Memory B cell (primary cell): ENCODE measurements at regions not wholly inside any gene's neighbourhood (a gene's known extent, or its start where the extent isn't known, plus 50 kb on each side); places are given as distances from the start of the nearest gene placed in this dataset.

Experiments used
- ATAC-seq: fragments of 150-1000 bp; cut with Tn5 transposase; 2 replicates; pipeline ENCODE4 v1.10.0; 2021; ENCODE audit warnings: low read depth, mild to moderate bottlenecking, moderate library complexity
- DNase-seq, 2 donors: peaks; one replicate each; pipeline ENCODE4 v3.0.0; 2022; ENCODE audit warnings: low spot score in 2 of 2
- H3K27ac Mint-ChIP-seq: one replicate; pipeline ENCODE4 v1.8.0; 2022; ENCODE audit warnings: mild to moderate bottlenecking, moderate library complexity, mixed read lengths
- H3K27me3 Mint-ChIP-seq: one replicate; pipeline ENCODE4 v1.8.0; 2022; ENCODE audit warnings: mixed read lengths
- H3K36me3 Mint-ChIP-seq: one replicate; pipeline ENCODE4 v1.8.0; 2022; ENCODE audit warnings: mild to moderate bottlenecking, mixed read lengths
- H3K4me1 Mint-ChIP-seq: one replicate; pipeline ENCODE4 v1.8.0; 2022; ENCODE audit warnings: mixed read lengths
- H3K4me3 Mint-ChIP-seq: one replicate; pipeline ENCODE4 v1.8.0; 2022; ENCODE audit warnings: mild to moderate bottlenecking, moderate library complexity, mixed read lengths
- H3K9me3 Mint-ChIP-seq: one replicate; pipeline ENCODE4 v1.8.0; 2022; ENCODE audit warnings: mixed read lengths

- Mint-ChIP-seq H3K27me3 (peaks cover 30% of the 10 kb centered on the region), H3K36me3 (no peaks in the 10 kb centered on the region), H3K9me3 (no peaks in the 10 kb centered on the region), H3K4me1 (no peaks in the 10 kb centered on the region), H3K27ac (no peak overlapping the region), H3K4me3 (no peak overlapping the region)
- no peak for DNase-seq
- ATAC-seq, result no peak
Observed at GRCh38 chr20:57902473-57902872, 192.7 kb upstream of the PMEPA1 start.

- H3K9me3 Mint-ChIP-seq, result no peaks in the 10 kb centered on the region
- no peak overlapping the region for H3K27ac Mint-ChIP-seq
- DNase-seq, result no peak
- peaks cover 30% of the 10 kb centered on the region for H3K27me3 Mint-ChIP-seq
- no peak for ATAC-seq
- no peak overlapping the region for H3K4me3 Mint-ChIP-seq
- H3K36me3 Mint-ChIP-seq, result no peaks in the 10 kb centered on the region
- H3K4me1 Mint-ChIP-seq, result no peaks in the 10 kb centered on the region
Observed at GRCh38 chr20:57901526-57901925, 191.7 kb upstream of the PMEPA1 start.

GRCh38 chr20:57900226-57900905 is 190.6 kb upstream of the PMEPA1 start:
- ATAC-seq (no peak), DNase-seq (no peak)
- H3K36me3 Mint-ChIP-seq, result no peaks in the 10 kb centered on the region
- no peak overlapping the region for H3K4me3 Mint-ChIP-seq
- no peak overlapping the region for H3K27ac Mint-ChIP-seq
- peaks cover 25% of the 10 kb centered on the region for H3K27me3 Mint-ChIP-seq
- no peaks in the 10 kb centered on the region for H3K9me3 Mint-ChIP-seq
- H3K4me1 Mint-ChIP-seq, result no peaks in the 10 kb centered on the region

GRCh38 chr20:57899554-57899953 is 189.7 kb upstream of the PMEPA1 start:
- no peak for DNase-seq
- H3K36me3 Mint-ChIP-seq, result no peaks in the 10 kb centered on the region
- H3K4me1 Mint-ChIP-seq, result no peaks in the 10 kb centered on the region
- H3K4me3 Mint-ChIP-seq, result no peak overlapping the region
- peaks cover 18% of the 10 kb centered on the region for H3K27me3 Mint-ChIP-seq
- no peak for ATAC-seq
- H3K9me3 Mint-ChIP-seq, result no peaks in the 10 kb centered on the region
- no peak overlapping the region for H3K27ac Mint-ChIP-seq

GRCh38 chr20:57898332-57898731 is 188.5 kb upstream of the PMEPA1 start:
- H3K27me3 Mint-ChIP-seq, result peaks cover 15% of the 10 kb centered on the region
- H3K4me1 Mint-ChIP-seq, result no peaks in the 10 kb centered on the region
- no peak for ATAC-seq
- no peak overlapping the region for H3K4me3 Mint-ChIP-seq
- H3K9me3 Mint-ChIP-seq, result peaks cover 3% of the 10 kb centered on the region
- H3K27ac Mint-ChIP-seq, result no peak overlapping the region
- no peak for DNase-seq
- no peaks in the 10 kb centered on the region for H3K36me3 Mint-ChIP-seq

GRCh38 chr20:57897891-57898290 is 188.1 kb upstream of the PMEPA1 start:
- H3K27ac Mint-ChIP-seq, result no peak overlapping the region
- ATAC-seq, result no peak
- H3K4me3 Mint-ChIP-seq, result no peak overlapping the region

GRCh38 chr20:57897156-57897874 is 187.5 kb upstream of the PMEPA1 start:
- DNase-seq (no peak), ATAC-seq (no peak)
- H3K4me1 Mint-ChIP-seq, result no peaks in the 10 kb centered on the region
- no peak overlapping the region for H3K4me3 Mint-ChIP-seq
- no peak overlapping the region for H3K27ac Mint-ChIP-seq
- no peaks in the 10 kb centered on the region for H3K36me3 Mint-ChIP-seq
- peaks cover 18% of the 10 kb centered on the region for H3K27me3 Mint-ChIP-seq
- H3K9me3 Mint-ChIP-seq, result peaks cover 3% of the 10 kb centered on the region

More at GRCh38 chr20:57897891-57898290, 188.1 kb upstream of the PMEPA1 start:
- H3K36me3 Mint-ChIP-seq, result no peaks in the 10 kb centered on the region
- no peaks in the 10 kb centered on the region for H3K4me1 Mint-ChIP-seq
- peaks cover 3% of the 10 kb centered on the region for H3K9me3 Mint-ChIP-seq
- no peak for DNase-seq
- peaks cover 18% of the 10 kb centered on the region for H3K27me3 Mint-ChIP-seq

- peaks cover 22% of the 10 kb centered on the region for H3K27me3 Mint-ChIP-seq
- no peak overlapping the region for H3K27ac Mint-ChIP-seq
- DNase-seq (no peak), ATAC-seq (no peak)
- no peaks in the 10 kb centered on the region for H3K4me1 Mint-ChIP-seq
- H3K36me3 Mint-ChIP-seq, result no peaks in the 10 kb centered on the region
- H3K9me3 Mint-ChIP-seq, result peaks cover 3% of the 10 kb centered on the region
- no peak overlapping the region for H3K4me3 Mint-ChIP-seq
Observed at GRCh38 chr20:57896563-57896962, 186.7 kb upstream of the PMEPA1 start.

GRCh38 chr20:57896017-57896416 is 186.2 kb upstream of the PMEPA1 start:
- no peaks in the 10 kb centered on the region for H3K4me1 Mint-ChIP-seq
- H3K36me3 Mint-ChIP-seq, result no peaks in the 10 kb centered on the region
- H3K27me3 Mint-ChIP-seq, result peaks cover 24% of the 10 kb centered on the region
- no peak overlapping the region for H3K27ac Mint-ChIP-seq
- no peak for ATAC-seq
- H3K9me3 Mint-ChIP-seq, result peaks cover 3% of the 10 kb centered on the region
- H3K4me3 Mint-ChIP-seq, result no peak overlapping the region
- DNase-seq, result no peak

GRCh38 chr20:57895161-57895855 is 185.5 kb upstream of the PMEPA1 start:
- no peak overlapping the region for H3K4me3 Mint-ChIP-seq
- no peak for ATAC-seq
- no peak for DNase-seq
- peaks cover 3% of the 10 kb centered on the region for H3K9me3 Mint-ChIP-seq
- no peaks in the 10 kb centered on the region for H3K4me1 Mint-ChIP-seq
- H3K27ac Mint-ChIP-seq, result no peak overlapping the region
- H3K27me3 Mint-ChIP-seq, result peaks cover 23% of the 10 kb centered on the region
- no peaks in the 10 kb centered on the region for H3K36me3 Mint-ChIP-seq

GRCh38 chr20:57894522-57894921 is 184.7 kb upstream of the PMEPA1 start:
- DNase-seq (no peak), ATAC-seq (no peak)
- Mint-ChIP-seq H3K9me3 (peaks cover 3% of the 10 kb centered on the region), H3K36me3 (no peaks in the 10 kb centered on the region), H3K4me1 (no peaks in the 10 kb centered on the region), H3K27me3 (peaks cover 23% of the 10 kb centered on the region), H3K4me3 (no peak overlapping the region), H3K27ac (no peak overlapping the region)

GRCh38 chr20:57894096-57894495 is 184.3 kb upstream of the PMEPA1 start:
- no peak overlapping the region for H3K4me3 Mint-ChIP-seq
- no peak overlapping the region for H3K27ac Mint-ChIP-seq
- no peaks in the 10 kb centered on the region for H3K36me3 Mint-ChIP-seq
- H3K9me3 Mint-ChIP-seq, result peaks cover 3% of the 10 kb centered on the region
- H3K27me3 Mint-ChIP-seq, result peaks cover 19% of the 10 kb centered on the region
- no peak for ATAC-seq
- H3K4me1 Mint-ChIP-seq, result no peaks in the 10 kb centered on the region
- DNase-seq, result no peak

GRCh38 chr20:57893366-57893999 is 183.7 kb upstream of the PMEPA1 start:
- Mint-ChIP-seq H3K27me3 (peaks cover 17% of the 10 kb centered on the region), H3K9me3 (peaks cover 3% of the 10 kb centered on the region), H3K4me3 (no peak overlapping the region), H3K27ac (no peak overlapping the region), H3K4me1 (no peaks in the 10 kb centered on the region), H3K36me3 (no peaks in the 10 kb centered on the region)
- DNase-seq (no peak), ATAC-seq (no peak)

- no peak overlapping the region for H3K27ac Mint-ChIP-seq
Observed at GRCh38 chr20:57892471-57892870, 182.7 kb upstream of the PMEPA1 start.

More at GRCh38 chr20:57892471-57892870, 182.7 kb upstream of the PMEPA1 start:
- Mint-ChIP-seq H3K4me1 (no peaks in the 10 kb centered on the region), H3K36me3 (no peaks in the 10 kb centered on the region), H3K27me3 (peaks cover 19% of the 10 kb centered on the region), H3K9me3 (peaks cover 8% of the 10 kb centered on the region), H3K4me3 (no peak overlapping the region)
- no peak for DNase-seq
- no peak for ATAC-seq
